OCI-LY7 (cell line): ENCODE measurements at regions not wholly inside any gene's neighbourhood (a gene's known extent, or its start where the extent isn't known, plus 50 kb on each side); places are given as distances from the start of the nearest gene placed in this dataset.
"Not testable (repeated sequence)": the region's sequence is repeated elsewhere in the genome, so short reads cannot be mapped to it uniquely, and the experiment has no call there.

ENCODE experiments used
- BruUV-seq: library from RNA; stranded (reverse); fragments of 400-500 nt; replicated peaks from 2 replicates; lab custom pipeline; 2021; lab: Mats Ljungman, UMichigan
- CTCF ChIA-PET: fragments of 300-600 bp; sonication (Branson Sonifier 250); formaldehyde crosslinking; loops from one replicate; lab custom pipeline; 2022; ENCODE audit warnings: antibody characterized with exemption; ENCODE audit not compliant: unreplicated experiment; lab: Charles Lee
- POLR2A ChIA-PET: fragments of 300-600 bp; sonication (Branson Sonifier 250); formaldehyde crosslinking; loops from one replicate; lab custom pipeline; 2022; ENCODE audit warnings: antibody characterized with exemption; lab: Charles Lee
- DNase-seq: peaks from one replicate; pipeline ENCODE4 v3.0.0-alpha.2; 2015; ENCODE audit warnings: low spot score
- H2AFZ ChIP-seq: fragments of 200-600 bp; sonication (generic), shearing (Covaris generic); 2 replicates; pipeline ENCODE4 v1.6.1; 2014; ENCODE audit warnings: mild to moderate bottlenecking, antibody characterized with exemption, low read length, moderate library complexity
- H3K27ac ChIP-seq: fragments of 200-600 bp; sonication (generic); 2 replicates; pipeline ENCODE4 v1.5.1; 2014; ENCODE audit warnings: mixed run types, low read depth, mild to moderate bottlenecking, moderate library complexity, low read length, inconsistent platforms; ENCODE audit not compliant: poor library complexity, severe bottlenecking
- H3K36me3 ChIP-seq: fragments of 200-600 bp; sonication (generic); 2 replicates; pipeline ENCODE4 v1.6.1; 2014; ENCODE audit warnings: mild to moderate bottlenecking, antibody characterized with exemption, low read length, moderate library complexity, mixed read lengths; ENCODE audit not compliant: insufficient read depth
- H3K4me1 ChIP-seq: fragments of 200-600 bp; sonication (generic); 2 replicates; pipeline ENCODE4 v1.5.1; 2014; ENCODE audit warnings: mild to moderate bottlenecking, low read length; ENCODE audit not compliant: insufficient read depth, poor library complexity, severe bottlenecking
- H3K4me2 ChIP-seq: fragments of 200-600 bp; sonication (generic); 2 replicates; pipeline ENCODE4 v1.6.1; 2014; ENCODE audit warnings: mild to moderate bottlenecking, low read length
- H3K4me3 ChIP-seq: fragments of 200-600 bp; sonication (generic); 2 replicates; pipeline ENCODE4 v1.5.1; 2014; ENCODE audit warnings: mild to moderate bottlenecking, low read depth, low read length; ENCODE audit not compliant: poor library complexity, severe bottlenecking
- H3K79me2 ChIP-seq: fragments of 200-600 bp; sonication (generic); 2 replicates; pipeline ENCODE4 v1.6.1; 2016; ENCODE audit warnings: low read depth, mild to moderate bottlenecking, low read length, moderate library complexity, mixed read lengths; ENCODE audit not compliant: insufficient read depth
- H3K9me2 ChIP-seq: fragments of 200-600 bp; sonication (generic); 2 replicates; pipeline ENCODE4 v1.6.1; 2016; ENCODE audit warnings: mild to moderate bottlenecking, low read length, mixed read lengths; ENCODE audit not compliant: insufficient read depth
- H3K9me3 ChIP-seq: fragments of 200-600 bp; sonication (generic); 2 replicates; pipeline ENCODE4 v1.6.1; 2014; ENCODE audit warnings: mild to moderate bottlenecking, mixed run types, low read length, mixed read lengths
- H4K20me1 ChIP-seq: fragments of 200-600 bp; sonication (generic); 2 replicates; pipeline ENCODE4 v1.6.1; 2014; ENCODE audit warnings: mild to moderate bottlenecking, antibody characterized with exemption, low read length, moderate library complexity, mixed read lengths; ENCODE audit not compliant: insufficient read depth
- CTCF ChIP-seq: fragments of 200-600 bp; sonication (generic); conservative IDR thresholded peaks from 2 replicates; pipeline ENCODE4 v1.5.1; 2014; ENCODE audit warnings: mild to moderate bottlenecking, antibody characterized with exemption, low read length, moderate library complexity, mixed read lengths
- EZH2phosphoT487 ChIP-seq: fragments of 200-600 bp; sonication (generic); IDR thresholded peaks from 2 replicates; pipeline ENCODE4 v1.6.1; 2018; ENCODE audit warnings: low read depth, borderline replicate concordance, mild to moderate bottlenecking, mixed run types, antibody characterized with exemption, low read length, moderate library complexity, mixed read lengths
- intact Hi-C: fragments of 100-400 bp; cut with micrococcal nuclease; formaldehyde crosslinking; loops from one replicate; pipeline ENCODE4 v1.10.0; 2022; ENCODE audit not compliant: unreplicated experiment

DNA sequence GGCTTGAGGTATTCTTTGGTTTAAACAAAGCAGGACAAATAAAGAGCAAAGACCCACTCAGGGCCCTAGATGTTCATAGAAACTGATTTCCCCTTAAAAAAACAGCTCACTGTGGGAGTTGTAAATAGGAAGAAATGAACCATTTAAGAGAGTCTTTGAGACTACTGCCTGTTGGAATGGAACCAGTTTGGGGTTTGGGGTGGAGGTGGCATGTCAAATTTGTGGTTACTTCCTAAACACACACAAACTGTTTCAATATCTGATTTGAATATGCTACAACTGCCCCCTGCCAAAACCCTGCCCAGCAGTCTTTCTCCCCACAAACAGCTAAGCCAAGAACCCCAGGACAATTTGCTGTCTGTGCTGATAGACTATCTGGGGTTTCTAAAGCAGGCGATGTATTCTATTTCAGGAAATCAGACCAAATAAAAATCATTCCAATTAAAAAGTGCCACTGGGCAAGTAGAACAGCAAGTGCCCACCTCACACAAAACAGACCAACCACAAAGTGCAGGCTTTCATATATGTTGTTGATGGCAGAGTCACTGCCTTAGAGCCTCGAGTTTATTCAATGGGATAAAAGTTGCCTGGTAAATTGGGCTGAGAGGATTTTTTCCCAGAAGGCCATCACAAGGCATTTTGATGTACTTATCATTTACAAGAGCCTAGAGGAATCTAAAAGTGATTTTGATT is 293.9 kb upstream of the PROK2 start:
- Histone ChIP-seq H3K9me3 (peaks cover 18% of the 10 kb centered on the region; the same call in 1 of the 2 replicates), H2AFZ (peak overlapping the region; percentile 60), H3K36me3 (peaks cover 13% of the 10 kb centered on the region), H4K20me1 (no peaks in the 10 kb centered on the region), H3K9me2 (no peaks in the 10 kb centered on the region), H3K27ac (peak overlapping the region; percentile 94), H3K79me2 (no peaks in the 10 kb centered on the region), H3K4me3 (peak overlapping the region; percentile 48), H3K4me1 (peaks cover 75% of the 10 kb centered on the region), H3K4me2 (peak overlapping the region; percentile 71)
- BruUV-seq: no TSS peak
- intact Hi-C loops: loop anchor here (1.0 to 5.0 kb wide), 5 partner anchors 20 to 368 kb away; partner anchors contain the start of gene RYBP
- TF ChIP-seq CTCF: no peak
- no peak for TF ChIP-seq EZH2phosphoT487
- CTCF ChIA-PET: interaction anchor here (0.6 to 1.8 kb wide), 5 partner anchors 14 to 166 kb away, joined by 3 to 8 read pairs (median 3); no protein-coding TSS in a partner anchor
- POLR2A ChIA-PET: interaction anchor here (0.6 to 5.8 kb wide), 18 partner anchors 11 to 984 kb away, joined by 3 to 40 read pairs (median 3); no protein-coding TSS in a partner anchor
- DNase-seq: peak; percentile 40

DNA sequence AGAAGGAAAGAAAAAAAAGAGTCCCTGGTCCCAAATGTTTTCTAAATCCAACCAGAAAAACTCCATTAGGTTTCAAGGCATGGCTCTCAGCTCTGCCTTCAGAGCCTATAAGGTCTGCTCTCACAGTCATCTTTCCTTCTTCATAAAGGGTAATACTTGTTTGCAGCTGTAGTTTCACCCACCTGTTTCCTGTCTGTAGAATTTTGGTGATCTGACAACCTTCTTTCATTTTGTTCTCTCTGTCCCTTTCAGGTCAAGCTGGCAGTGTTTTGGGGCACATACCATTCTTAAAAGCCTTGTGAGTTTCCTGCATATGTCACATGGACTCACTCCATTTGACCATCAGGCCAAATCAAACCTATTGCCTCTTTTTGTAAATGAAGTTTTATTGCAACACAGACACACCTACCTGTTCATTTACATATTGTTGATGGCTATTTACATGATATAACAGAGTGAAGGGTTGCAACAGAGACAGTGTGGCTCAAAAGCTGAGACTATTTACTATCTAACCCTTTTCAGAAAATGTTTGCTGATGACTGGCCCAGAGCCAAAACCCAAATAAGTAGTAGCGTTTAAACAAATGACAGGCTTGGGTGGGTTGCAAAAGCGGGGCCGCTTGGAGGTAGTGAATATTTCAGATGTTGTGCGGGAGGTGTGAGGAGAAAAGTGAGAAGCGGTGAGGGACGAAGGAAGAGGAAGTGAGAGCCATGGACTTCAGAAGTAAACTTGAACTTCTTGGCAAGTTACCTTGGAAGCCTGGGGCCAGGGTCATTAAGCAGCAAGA is 292.7 kb upstream of the PROK2 start:
- peak overlapping the region; percentile 94 for H3K27ac ChIP-seq
- H3K79me2 ChIP-seq: no peaks in the 10 kb centered on the region
- peaks cover 18% of the 10 kb centered on the region; the same call in 1 of the 2 replicates for H3K9me3 ChIP-seq
- no peaks in the 10 kb centered on the region for H3K9me2 ChIP-seq
- peak overlapping the region; percentile 48 for H3K4me3 ChIP-seq
- BruUV-seq: no TSS peak
- H3K4me1 ChIP-seq: peaks cover 63% of the 10 kb centered on the region
- TF ChIP-seq CTCF: peak; percentile 41; the same call in 1 of the 2 replicates
- TF ChIP-seq EZH2phosphoT487: no peak
- ChIA-PET POLR2A (interaction anchor here (0.5 to 5.8 kb wide), 10 partner anchors 9 to 746 kb away, joined by 3 to 40 read pairs (median 6); no protein-coding TSS in a partner anchor), CTCF (interaction anchor here (1.8 kb wide), 1 partner anchor 15 kb away, joined by 8 read pairs; no protein-coding TSS in a partner anchor)
- peak; percentile 86 for DNase-seq
- H3K4me2 ChIP-seq: peak overlapping the region; percentile 71
- H2AFZ ChIP-seq: peak overlapping the region; percentile 60; the same call in 1 of the 2 replicates
- intact Hi-C loops: loop anchor here (1.0 to 5.0 kb wide), 7 partner anchors 22 to 370 kb away; partner anchors contain the start of gene RYBP
- H3K36me3 ChIP-seq: peaks cover 13% of the 10 kb centered on the region
- no peaks in the 10 kb centered on the region for H4K20me1 ChIP-seq

DNA sequence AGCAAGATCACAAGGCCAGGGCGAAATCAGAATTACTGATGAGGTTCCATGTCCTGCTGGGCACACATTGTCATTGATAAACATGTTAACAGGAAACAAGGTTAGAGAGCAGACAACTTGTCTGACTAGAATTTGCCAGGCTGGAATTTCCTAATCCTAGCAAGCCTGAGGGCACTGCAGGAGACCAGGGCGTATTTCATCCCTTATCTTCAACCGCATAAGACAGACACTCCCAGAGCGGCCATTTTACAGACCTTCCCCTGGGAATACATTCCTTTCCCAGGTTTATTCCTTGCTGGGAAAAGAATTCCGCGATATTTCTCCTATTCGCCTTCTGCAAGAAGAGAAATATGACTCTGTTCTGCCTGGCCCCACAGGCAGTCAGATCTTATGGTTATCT is 290.9 kb upstream of the PROK2 start:
- POLR2A ChIA-PET, H3K79me2 ChIP-seq, H3K27ac ChIP-seq, H3K4me3 ChIP-seq, CTCF ChIA-PET, H3K4me2 ChIP-seq, H4K20me1 ChIP-seq, H2AFZ ChIP-seq, BruUV-seq, H3K9me2 ChIP-seq: not testable (repeated sequence)
- Histone ChIP-seq H3K9me3 (peaks cover 18% of the 10 kb centered on the region; the same call in 1 of the 2 replicates), H3K36me3 (peaks cover 13% of the 10 kb centered on the region), H3K4me1 (peaks cover 45% of the 10 kb centered on the region)
- intact Hi-C loops: loop anchor here (5.0 kb wide), 1 partner anchor 371 kb away; the partner anchor contains the start of gene RYBP
- peak; percentile 27 for DNase-seq
